ENCODE measurements at regions not wholly inside any gene's neighbourhood (a gene's known extent, or its start where the extent isn't known, plus 50 kb on each side); places are given as distances from the start of the nearest gene placed in this dataset.

DNA sequence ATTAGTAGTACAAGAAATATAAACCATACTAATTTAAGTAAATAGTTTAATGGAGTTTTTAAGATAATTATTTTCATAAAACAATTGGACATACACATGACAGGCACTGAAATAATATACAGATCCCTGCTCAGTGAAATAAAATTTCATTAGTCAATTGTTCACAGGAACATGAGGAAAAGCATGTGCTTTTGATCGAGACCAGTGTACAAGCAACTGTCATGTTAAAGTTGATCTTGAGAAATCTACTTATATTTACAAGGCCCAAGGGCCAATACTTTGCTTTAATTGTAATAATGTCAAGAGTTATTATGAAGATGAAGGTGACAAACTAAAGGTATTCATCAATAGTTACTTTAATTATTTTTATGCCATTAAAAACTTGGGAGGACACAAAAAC is 792.7 kb upstream of the LUZP2 start:
- no peaks in the 10 kb centered on the region for H3K36me3 Mint-ChIP-seq
- no peaks in the 10 kb centered on the region for H3K27me3 Mint-ChIP-seq
- H3K4me3 Mint-ChIP-seq, result no peak overlapping the region
- Histone ChIP-seq H3K27ac (ENCODE audit: low read depth, low read length) (no peak overlapping the region), H3K4me1 (ENCODE audit: control insufficient read depth in 2 of 2, insufficient read depth in 2 of 2, low read length in 2 of 2) (no peaks in the 10 kb centered on the region), H3K27me3 (ENCODE audit: control insufficient read depth in 2 of 2, insufficient read depth in 2 of 2, low read length in 2 of 2) (no peaks in the 10 kb centered on the region), H3K4me3 (ENCODE audit: low read length) (no peak overlapping the region), H3K36me3 (ENCODE audit: control insufficient read depth in 2 of 3, insufficient read depth in 3 of 3, low read length in 3 of 3) (no peaks in the 10 kb centered on the region), H3K9me3 (ENCODE audit: control insufficient read depth in 2 of 3, low read length in 3 of 3) (no peaks in the 10 kb centered on the region)
- H3K27ac Mint-ChIP-seq, result no peak overlapping the region
- intact Hi-C loops (cut with micrococcal nuclease), result no loop called here
- ChIA-PET CTCF (no interaction called here), POLR2A (no interaction called here)
- no peak for DNase-seq
- H3K4me1 Mint-ChIP-seq, result no peaks in the 10 kb centered on the region
- ATAC-seq, result no peak
- H3K9me3 Mint-ChIP-seq, result peaks cover 0 to 16% (median 4%) of the 10 kb centered on the region in 11 donors

DNA sequence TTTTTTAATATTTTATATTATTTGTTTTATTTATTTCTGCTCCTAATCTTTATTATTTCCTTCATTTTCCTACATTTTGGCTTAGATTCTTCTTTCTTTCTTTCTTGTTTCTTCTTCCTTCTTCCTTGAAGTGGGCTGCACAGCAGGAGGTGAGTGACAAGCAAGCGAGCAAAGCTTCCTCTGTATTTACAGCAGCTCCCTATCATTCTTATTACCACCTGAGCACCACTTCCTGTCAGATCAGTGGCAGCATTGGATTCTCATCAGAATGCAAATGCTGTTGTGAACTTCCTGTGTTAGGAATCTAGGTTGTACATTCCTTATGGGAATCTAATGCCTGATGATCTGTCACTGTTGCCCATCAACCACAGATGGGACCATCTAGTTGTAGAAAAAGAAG is 784.9 kb upstream of the LUZP2 start:
- Histone ChIP-seq H3K4me3 (ENCODE audit: low read length) (no peak overlapping the region), H3K36me3 (ENCODE audit: control insufficient read depth in 2 of 3, insufficient read depth in 3 of 3, low read length in 3 of 3) (no peaks in the 10 kb centered on the region), H3K4me1 (ENCODE audit: control insufficient read depth in 2 of 2, insufficient read depth in 2 of 2, low read length in 2 of 2) (no peaks in the 10 kb centered on the region), H3K27ac (ENCODE audit: low read depth, low read length) (no peak overlapping the region), H3K27me3 (ENCODE audit: control insufficient read depth in 2 of 2, insufficient read depth in 2 of 2, low read length in 2 of 2) (no peaks in the 10 kb centered on the region), H3K9me3 (ENCODE audit: control insufficient read depth in 2 of 3, low read length in 3 of 3) (no peaks in the 10 kb centered on the region)
- ATAC-seq (no peak), DNase-seq (no peak)
- ChIA-PET POLR2A (no interaction called here), CTCF (no interaction called here)
- intact Hi-C loops (cut with micrococcal nuclease), result no loop called here
- Mint-ChIP-seq H3K36me3 (no peaks in the 10 kb centered on the region), H3K4me3 (no peak overlapping the region), H3K27me3 (no peaks in the 10 kb centered on the region), H3K27ac (no peak overlapping the region), H3K9me3 (peaks cover 1 to 23% (median 6%) of the 10 kb centered on the region in 11 donors), H3K4me1 (no peaks in the 10 kb centered on the region)

DNA sequence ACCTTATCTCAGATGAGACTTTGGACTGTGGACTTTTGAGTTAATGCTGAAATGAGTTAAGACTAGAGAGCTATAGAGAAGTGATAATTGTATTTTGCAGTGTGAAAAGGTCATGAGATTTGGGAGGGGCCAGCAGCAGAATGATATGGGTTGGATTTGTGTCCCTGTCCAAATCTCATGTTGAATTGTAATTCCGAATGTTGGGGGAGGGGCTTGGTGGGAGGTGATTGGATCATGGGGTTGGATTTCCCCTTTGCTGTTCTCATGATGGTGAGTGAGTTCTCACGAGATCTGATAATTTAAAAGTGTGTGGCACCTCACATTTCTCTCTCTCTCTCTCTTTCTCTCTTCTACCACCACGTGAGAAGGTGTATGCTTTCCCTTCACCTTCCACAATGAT is 777.8 kb upstream of the LUZP2 start:
- no peak overlapping the region for H3K4me3 Mint-ChIP-seq
- H3K4me1 Mint-ChIP-seq, result no peaks in the 10 kb centered on the region
- H3K9me3 Mint-ChIP-seq, result peaks cover 0 to 15% (median 2%) of the 10 kb centered on the region in 11 donors
- DNase-seq (no peak), ATAC-seq (no peak)
- H3K4me3 ChIP-seq (ENCODE audit: low read length), result no peak overlapping the region
- POLR2A ChIA-PET, result no interaction called here
- H3K27ac Mint-ChIP-seq, result no peak overlapping the region
- CTCF ChIA-PET, result no interaction called here
- no peaks in the 10 kb centered on the region for H3K4me1 ChIP-seq (ENCODE audit: control insufficient read depth in 2 of 2, insufficient read depth in 2 of 2, low read length in 2 of 2)
- H3K27ac ChIP-seq (ENCODE audit: low read depth, low read length), result no peak overlapping the region
- H3K36me3 Mint-ChIP-seq, result no peaks in the 10 kb centered on the region
- H3K27me3 Mint-ChIP-seq, result no peaks in the 10 kb centered on the region
- no peaks in the 10 kb centered on the region for H3K36me3 ChIP-seq (ENCODE audit: control insufficient read depth in 2 of 3, insufficient read depth in 3 of 3, low read length in 3 of 3)
- intact Hi-C loops (cut with micrococcal nuclease), result no loop called here
- no peaks in the 10 kb centered on the region for H3K9me3 ChIP-seq (ENCODE audit: control insufficient read depth in 2 of 3, low read length in 3 of 3)
- H3K27me3 ChIP-seq (ENCODE audit: control insufficient read depth in 2 of 2, insufficient read depth in 2 of 2, low read length in 2 of 2), result no peaks in the 10 kb centered on the region

DNA sequence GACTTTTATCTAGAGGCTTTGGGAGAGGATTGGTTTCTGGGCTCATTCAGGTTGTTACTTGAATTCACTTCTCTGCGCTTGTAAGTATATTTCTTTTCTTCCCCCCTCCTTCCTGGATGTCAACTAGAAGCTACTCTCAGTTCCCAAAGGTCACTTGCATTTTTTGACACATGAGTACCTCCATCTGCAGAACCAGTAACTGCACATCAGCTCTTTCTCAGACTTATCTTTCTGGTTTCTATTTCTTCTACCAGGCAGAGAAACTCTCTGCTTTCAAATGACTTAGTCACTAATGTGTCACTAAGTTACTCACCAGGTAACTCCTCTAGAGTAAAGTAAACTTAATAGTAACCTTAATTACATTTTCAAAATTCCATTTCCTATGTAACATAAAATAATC is 773.0 kb upstream of the LUZP2 start:
- Histone ChIP-seq H3K36me3 (ENCODE audit: control insufficient read depth in 2 of 3, insufficient read depth in 3 of 3, low read length in 3 of 3) (no peaks in the 10 kb centered on the region), H3K9me3 (ENCODE audit: control insufficient read depth in 2 of 3, low read length in 3 of 3) (no peaks in the 10 kb centered on the region), H3K27ac (ENCODE audit: low read depth, low read length) (no peak overlapping the region), H3K4me1 (ENCODE audit: control insufficient read depth in 2 of 2, insufficient read depth in 2 of 2, low read length in 2 of 2) (no peaks in the 10 kb centered on the region), H3K27me3 (ENCODE audit: control insufficient read depth in 2 of 2, insufficient read depth in 2 of 2, low read length in 2 of 2) (no peaks in the 10 kb centered on the region), H3K4me3 (ENCODE audit: low read length) (no peak overlapping the region)
- Mint-ChIP-seq H3K27ac (no peak overlapping the region), H3K36me3 (no peaks in the 10 kb centered on the region), H3K4me1 (no peaks in the 10 kb centered on the region), H3K27me3 (no peaks in the 10 kb centered on the region), H3K9me3 (peaks cover 0 to 9% (median 3%) of the 10 kb centered on the region in 11 donors), H3K4me3 (no peak overlapping the region)
- ATAC-seq (no peak), DNase-seq (no peak)
- ChIA-PET CTCF (no interaction called here), POLR2A (no interaction called here)
- intact Hi-C loops (cut with micrococcal nuclease), result no loop called here

DNA sequence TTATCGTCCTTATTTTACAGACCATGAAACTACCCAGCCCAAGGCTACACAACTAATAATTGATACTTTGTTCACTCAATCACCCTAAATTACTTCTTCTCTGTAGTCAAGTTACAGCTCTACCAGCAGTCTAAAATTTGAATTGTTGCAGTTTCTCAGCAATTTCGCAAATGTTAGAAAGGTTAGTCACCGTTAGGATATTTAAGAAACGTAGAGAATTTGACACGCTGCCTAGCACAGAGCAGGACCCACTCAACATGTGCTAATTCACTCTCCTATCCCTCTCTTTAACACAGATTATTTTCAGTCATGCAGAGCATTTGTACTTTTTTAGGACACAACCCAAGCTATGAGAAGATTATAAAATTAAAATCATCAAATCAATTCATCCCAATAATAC is 771.1 kb upstream of the LUZP2 start:
- CTCF ChIA-PET, result no interaction called here
- POLR2A ChIA-PET, result no interaction called here
- H3K4me3 Mint-ChIP-seq, result no peak overlapping the region
- no peak overlapping the region for H3K4me3 ChIP-seq (ENCODE audit: low read length)
- no peak for ATAC-seq
- H3K27me3 Mint-ChIP-seq, result no peaks in the 10 kb centered on the region
- H3K9me3 ChIP-seq (ENCODE audit: control insufficient read depth in 2 of 3, low read length in 3 of 3), result peaks cover 0 to 4% (median 0%) of the 10 kb centered on the region in 3 experiments
- H3K36me3 Mint-ChIP-seq, result no peaks in the 10 kb centered on the region
- H3K27me3 ChIP-seq (ENCODE audit: control insufficient read depth in 2 of 2, insufficient read depth in 2 of 2, low read length in 2 of 2), result no peaks in the 10 kb centered on the region
- DNase-seq, result no peak
- intact Hi-C loops (cut with micrococcal nuclease), result no loop called here
- no peaks in the 10 kb centered on the region for H3K4me1 Mint-ChIP-seq
- H3K36me3 ChIP-seq (ENCODE audit: control insufficient read depth in 2 of 3, insufficient read depth in 3 of 3, low read length in 3 of 3), result no peaks in the 10 kb centered on the region
- H3K9me3 Mint-ChIP-seq, result peaks cover 0 to 7% (median 0%) of the 10 kb centered on the region in 11 donors
- no peak overlapping the region for H3K27ac ChIP-seq (ENCODE audit: low read depth, low read length)
- H3K27ac Mint-ChIP-seq, result no peak overlapping the region
- H3K4me1 ChIP-seq (ENCODE audit: control insufficient read depth in 2 of 2, insufficient read depth in 2 of 2, low read length in 2 of 2), result no peaks in the 10 kb centered on the region

DNA sequence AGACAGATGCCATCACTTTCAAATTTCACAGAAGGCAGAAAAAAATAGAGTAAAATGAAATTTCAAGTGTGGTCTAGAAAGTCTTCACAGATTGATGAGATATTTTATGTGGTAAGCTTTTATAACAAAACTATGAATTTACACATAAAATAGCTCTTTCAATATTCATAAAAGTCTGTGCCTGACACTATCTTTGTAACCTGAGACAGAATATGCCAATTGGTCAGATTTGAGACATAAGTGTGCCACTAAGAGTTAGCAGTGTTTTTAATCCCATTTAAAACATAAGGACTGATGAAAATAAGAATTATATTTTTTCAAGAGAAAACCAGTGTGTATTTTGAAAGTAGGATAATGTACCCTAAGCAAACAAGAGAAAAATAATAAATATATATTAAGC is 769.5 kb upstream of the LUZP2 start:
- no peak for ATAC-seq
- H3K4me1 ChIP-seq (ENCODE audit: control insufficient read depth in 2 of 2, insufficient read depth in 2 of 2, low read length in 2 of 2), result no peaks in the 10 kb centered on the region
- POLR2A ChIA-PET, result no interaction called here
- no peak overlapping the region for H3K4me3 ChIP-seq (ENCODE audit: low read length)
- Mint-ChIP-seq H3K4me3 (no peak overlapping the region), H3K27ac (no peak overlapping the region), H3K36me3 (no peaks in the 10 kb centered on the region), H3K4me1 (no peaks in the 10 kb centered on the region), H3K27me3 (no peaks in the 10 kb centered on the region), H3K9me3 (peaks cover 0 to 9% (median 0%) of the 10 kb centered on the region in 11 donors)
- DNase-seq, result no peak
- intact Hi-C loops (cut with micrococcal nuclease), result no loop called here
- H3K36me3 ChIP-seq (ENCODE audit: control insufficient read depth in 2 of 3, insufficient read depth in 3 of 3, low read length in 3 of 3), result no peaks in the 10 kb centered on the region
- peaks cover 0 to 4% (median 0%) of the 10 kb centered on the region in 3 experiments for H3K9me3 ChIP-seq (ENCODE audit: control insufficient read depth in 2 of 3, low read length in 3 of 3)
- H3K27ac ChIP-seq (ENCODE audit: low read depth, low read length), result no peak overlapping the region
- no peaks in the 10 kb centered on the region for H3K27me3 ChIP-seq (ENCODE audit: control insufficient read depth in 2 of 2, insufficient read depth in 2 of 2, low read length in 2 of 2)
- CTCF ChIA-PET, result no interaction called here

DNA sequence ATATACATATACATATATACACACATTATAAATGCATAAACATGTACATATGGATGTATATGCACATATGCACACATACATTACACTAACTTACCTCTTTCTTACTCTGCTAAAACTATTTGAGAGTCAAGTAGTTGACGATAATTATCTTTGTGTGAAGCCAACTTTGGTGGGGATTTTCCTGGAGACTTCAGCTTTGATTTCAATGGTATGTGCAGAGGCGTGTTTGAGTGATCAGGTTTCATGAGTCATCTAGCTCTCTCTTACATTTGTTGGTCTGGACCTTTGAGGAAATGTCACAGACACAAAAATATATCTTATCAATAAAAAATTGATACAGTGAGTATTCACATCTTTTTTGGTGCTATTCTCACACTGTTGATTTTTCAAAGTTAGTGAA is 769.1 kb upstream of the LUZP2 start:
- H3K27ac Mint-ChIP-seq, result no peak overlapping the region
- H3K4me3 Mint-ChIP-seq, result no peak overlapping the region
- no peaks in the 10 kb centered on the region for H3K4me1 Mint-ChIP-seq
- no peak for ATAC-seq
- H3K4me3 ChIP-seq (ENCODE audit: low read length), result no peak overlapping the region
- no peak overlapping the region for H3K27ac ChIP-seq (ENCODE audit: low read depth, low read length)
- POLR2A ChIA-PET, result no interaction called here
- DNase-seq, result no peak
- no peaks in the 10 kb centered on the region for H3K27me3 ChIP-seq (ENCODE audit: control insufficient read depth in 2 of 2, insufficient read depth in 2 of 2, low read length in 2 of 2)
- intact Hi-C loops (cut with micrococcal nuclease), result no loop called here
- H3K9me3 ChIP-seq (ENCODE audit: control insufficient read depth in 2 of 3, low read length in 3 of 3), result peaks cover 0 to 4% (median 0%) of the 10 kb centered on the region in 3 experiments
- H3K36me3 ChIP-seq (ENCODE audit: control insufficient read depth in 2 of 3, insufficient read depth in 3 of 3, low read length in 3 of 3), result no peaks in the 10 kb centered on the region
- no peaks in the 10 kb centered on the region for H3K27me3 Mint-ChIP-seq
- peaks cover 0 to 9% (median 2%) of the 10 kb centered on the region in 11 donors for H3K9me3 Mint-ChIP-seq
- no peaks in the 10 kb centered on the region for H3K36me3 Mint-ChIP-seq
- H3K4me1 ChIP-seq (ENCODE audit: control insufficient read depth in 2 of 2, insufficient read depth in 2 of 2, low read length in 2 of 2), result no peaks in the 10 kb centered on the region
- CTCF ChIA-PET, result no interaction called here

Measured in naive thymus-derived CD4-positive, alpha-beta T cell (primary cell).